ENCODE measurements at regions not wholly inside any gene's neighbourhood (a gene's known extent, or its start where the extent isn't known, plus 50 kb on each side); places are given as distances from the start of the nearest gene placed in this dataset.

DNA sequence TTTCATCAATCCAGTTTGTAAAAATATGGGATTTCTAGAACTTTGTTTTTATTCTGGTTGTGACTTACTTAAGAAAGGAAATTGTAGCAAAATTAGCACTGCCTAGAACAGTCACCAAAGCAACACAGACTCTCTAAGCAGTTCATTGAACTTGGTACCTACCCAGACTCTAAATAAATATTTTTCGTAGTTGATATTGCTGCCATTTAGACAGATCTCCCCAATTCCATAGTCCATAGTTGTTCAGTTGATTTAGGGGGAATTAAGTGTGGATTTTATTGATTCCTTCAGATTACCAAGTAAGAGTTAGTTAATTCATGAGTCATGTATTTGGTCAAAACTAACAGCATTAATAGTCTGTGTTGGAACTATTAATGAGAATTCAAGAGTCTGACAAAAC is 822.5 kb downstream of the DHX35 start:
- H3K27ac ChIP-seq (ENCODE audit: low read depth, low read length), result no peak overlapping the region
- CTCF ChIA-PET, result no interaction called here
- POLR2A ChIA-PET, result no interaction called here
- H3K9me3 ChIP-seq (ENCODE audit: low read length), result no peaks in the 10 kb centered on the region
- DNase-seq, result no peak
- Mint-ChIP-seq H3K4me3 (no peak overlapping the region), H3K9me3 (peaks cover 0 to 20% (median 5%) of the 10 kb centered on the region in 5 donors), H3K4me1 (no peaks in the 10 kb centered on the region), H3K27ac (no peak overlapping the region), H3K36me3 (peaks cover 0 to under 1% (median 0%) of the 10 kb centered on the region in 3 donors), H3K27me3 (no peaks in the 10 kb centered on the region)
- no peaks in the 10 kb centered on the region for H3K36me3 ChIP-seq (ENCODE audit: insufficient read depth, low read length)
- H3K4me3 ChIP-seq (ENCODE audit: low read length), result no peak overlapping the region
- no peaks in the 10 kb centered on the region for H3K4me1 ChIP-seq (ENCODE audit: insufficient read depth, low read length)
- no peaks in the 10 kb centered on the region for H3K27me3 ChIP-seq (ENCODE audit: insufficient read depth, low read length, poor library complexity, severe bottlenecking)

DNA sequence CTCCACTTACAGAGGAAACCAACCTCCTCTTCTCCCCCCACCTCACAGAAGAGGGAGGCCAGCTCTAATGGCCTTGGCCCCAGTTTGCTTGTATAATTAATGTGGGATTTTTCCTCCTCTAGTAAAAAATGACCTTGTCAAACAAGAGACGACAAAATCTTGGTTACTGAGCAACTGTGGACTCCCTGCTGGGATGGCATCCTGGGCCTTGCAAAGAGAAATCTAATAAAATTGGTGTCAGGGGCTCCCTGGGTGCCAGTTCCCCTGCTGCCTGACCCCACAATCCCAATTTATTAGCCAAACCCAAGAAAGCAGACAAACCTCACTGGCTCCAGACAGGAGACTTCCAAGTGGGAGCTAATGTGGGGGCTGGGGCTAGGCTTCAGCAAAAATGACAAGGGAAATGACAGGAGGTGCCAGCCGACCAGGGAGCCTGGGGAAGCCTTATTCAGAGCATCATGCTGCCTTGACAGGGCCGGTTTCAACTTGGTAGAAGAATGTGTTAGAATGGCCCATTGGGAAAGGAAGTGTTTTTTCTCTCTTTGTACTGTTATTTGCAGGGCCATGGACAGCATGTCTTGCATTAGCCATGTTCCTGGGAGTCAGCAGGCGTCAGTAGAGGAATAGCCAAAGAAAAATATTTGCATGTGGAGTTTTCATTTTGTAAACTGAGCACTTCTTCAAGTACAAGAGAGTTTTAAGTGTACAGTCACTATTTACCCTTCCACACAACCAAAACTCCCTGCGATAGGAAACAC is 816.9 kb downstream of the DHX35 start:
- Mint-ChIP-seq H3K4me3 (no peak overlapping the region), H3K4me1 (no peaks in the 10 kb centered on the region), H3K9me3 (peaks cover 1 to 13% (median 6%) of the 10 kb centered on the region in 5 donors), H3K36me3 (peaks cover 0 to 4% (median 0%) of the 10 kb centered on the region in 3 donors), H3K27me3 (no peaks in the 10 kb centered on the region), H3K27ac (no peak overlapping the region)
- Histone ChIP-seq H3K9me3 (ENCODE audit: low read length) (no peaks in the 10 kb centered on the region), H3K36me3 (ENCODE audit: insufficient read depth, low read length) (no peaks in the 10 kb centered on the region), H3K4me3 (ENCODE audit: low read length) (no peak overlapping the region), H3K27ac (ENCODE audit: low read depth, low read length) (no peak overlapping the region), H3K27me3 (ENCODE audit: insufficient read depth, low read length, poor library complexity, severe bottlenecking) (no peaks in the 10 kb centered on the region), H3K4me1 (ENCODE audit: insufficient read depth, low read length) (no peaks in the 10 kb centered on the region)
- no peak for DNase-seq
- CTCF ChIA-PET, result no interaction called here
- POLR2A ChIA-PET, result no interaction called here

DNA sequence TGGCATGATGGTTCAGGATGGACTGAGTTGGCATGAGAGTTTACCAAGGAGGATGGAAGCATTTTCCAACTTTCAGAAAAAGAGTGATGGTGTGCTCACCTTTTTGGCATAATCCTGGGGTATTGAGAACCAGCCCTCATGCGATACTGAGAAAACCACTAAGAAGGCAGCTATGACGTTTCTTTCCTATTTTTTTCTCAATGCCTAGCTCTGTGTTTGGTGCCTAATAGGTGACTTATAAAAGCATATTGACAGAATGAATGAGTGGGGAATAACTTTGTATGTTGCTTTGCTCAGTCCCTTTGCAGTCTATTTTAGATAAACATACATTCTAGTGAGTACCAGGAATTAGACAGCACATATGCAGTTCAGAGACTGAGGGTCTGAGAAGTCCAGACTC is 816.3 kb downstream of the DHX35 start:
- no peak overlapping the region for H3K4me3 Mint-ChIP-seq
- peaks cover 0 to 4% (median 0%) of the 10 kb centered on the region in 3 donors for H3K36me3 Mint-ChIP-seq

DNA sequence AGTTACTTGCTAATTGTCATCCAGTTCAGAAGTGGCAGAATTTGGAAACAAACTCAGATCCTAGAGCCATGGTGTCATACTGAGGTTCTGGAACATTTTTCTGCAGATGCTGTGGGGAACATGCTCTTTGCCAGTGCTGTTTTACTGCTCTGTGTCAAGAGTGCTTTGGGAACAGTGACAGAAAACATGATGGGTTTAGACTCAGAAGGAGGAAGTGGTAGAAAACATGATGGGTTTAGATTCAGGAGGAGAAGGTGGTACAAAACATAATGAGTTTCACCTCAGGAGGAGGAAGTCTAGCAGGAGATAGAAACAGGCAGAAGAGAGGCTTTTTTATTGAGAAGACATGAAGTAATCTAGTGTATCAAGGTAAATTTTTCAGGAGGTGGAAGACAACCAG is 815.5 kb downstream of the DHX35 start:
- CTCF ChIA-PET, result no interaction called here
- no peak overlapping the region for H3K4me3 ChIP-seq (ENCODE audit: low read length)
- H3K27me3 Mint-ChIP-seq, result no peaks in the 10 kb centered on the region
- H3K36me3 Mint-ChIP-seq, result peaks cover 0 to 4% (median 0%) of the 10 kb centered on the region in 3 donors
- no peak overlapping the region for H3K4me3 Mint-ChIP-seq
- H3K9me3 Mint-ChIP-seq, result peaks cover 0 to 13% (median 6%) of the 10 kb centered on the region in 5 donors
- H3K4me1 Mint-ChIP-seq, result no peaks in the 10 kb centered on the region
- H3K27ac Mint-ChIP-seq, result no peak overlapping the region
- H3K4me1 ChIP-seq (ENCODE audit: insufficient read depth, low read length), result no peaks in the 10 kb centered on the region
- H3K36me3 ChIP-seq (ENCODE audit: insufficient read depth, low read length), result no peaks in the 10 kb centered on the region
- no peak overlapping the region for H3K27ac ChIP-seq (ENCODE audit: low read depth, low read length)
- H3K9me3 ChIP-seq (ENCODE audit: low read length), result no peaks in the 10 kb centered on the region
- POLR2A ChIA-PET, result no interaction called here
- H3K27me3 ChIP-seq (ENCODE audit: insufficient read depth, low read length, poor library complexity, severe bottlenecking), result no peaks in the 10 kb centered on the region
- no peak for DNase-seq

More for the DNA sequence above, 816.3 kb downstream of the DHX35 start:
- POLR2A ChIA-PET, result no interaction called here
- Histone ChIP-seq H3K9me3 (ENCODE audit: low read length) (no peaks in the 10 kb centered on the region), H3K4me3 (ENCODE audit: low read length) (no peak overlapping the region), H3K36me3 (ENCODE audit: insufficient read depth, low read length) (no peaks in the 10 kb centered on the region), H3K27me3 (ENCODE audit: insufficient read depth, low read length, poor library complexity, severe bottlenecking) (no peaks in the 10 kb centered on the region), H3K27ac (ENCODE audit: low read depth, low read length) (no peak overlapping the region), H3K4me1 (ENCODE audit: insufficient read depth, low read length) (no peaks in the 10 kb centered on the region)
- Mint-ChIP-seq H3K9me3 (peaks cover 0 to 13% (median 6%) of the 10 kb centered on the region in 5 donors), H3K4me1 (no peaks in the 10 kb centered on the region), H3K27ac (no peak overlapping the region), H3K27me3 (no peaks in the 10 kb centered on the region)
- CTCF ChIA-PET, result no interaction called here
- no peak for DNase-seq

DNA sequence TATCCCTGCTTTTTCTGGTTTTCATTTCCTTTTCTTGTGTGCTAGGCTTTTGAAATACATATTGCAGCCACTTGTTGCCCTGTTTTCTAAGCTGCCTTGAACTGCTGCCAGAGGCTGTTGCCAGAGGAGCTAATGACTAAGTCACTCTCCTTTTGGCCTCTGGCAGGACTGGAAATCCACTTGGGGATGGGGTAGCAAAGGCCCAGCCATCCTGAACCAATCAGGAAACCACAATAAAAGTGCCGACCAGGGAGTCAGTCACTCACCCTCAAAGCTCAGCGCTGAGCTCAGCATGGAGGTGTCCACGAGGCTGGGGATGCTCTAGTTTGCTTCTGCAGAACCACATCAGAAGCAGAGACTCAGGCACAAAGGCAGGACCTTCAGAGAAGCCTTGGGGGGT is 813.0 kb downstream of the DHX35 start:
- Histone ChIP-seq H3K27ac (ENCODE audit: low read depth, low read length) (no peak overlapping the region), H3K9me3 (ENCODE audit: low read length) (no peaks in the 10 kb centered on the region), H3K4me3 (ENCODE audit: low read length) (no peak overlapping the region), H3K4me1 (ENCODE audit: insufficient read depth, low read length) (no peaks in the 10 kb centered on the region), H3K36me3 (ENCODE audit: insufficient read depth, low read length) (no peaks in the 10 kb centered on the region), H3K27me3 (ENCODE audit: insufficient read depth, low read length, poor library complexity, severe bottlenecking) (no peaks in the 10 kb centered on the region)
- no peak for DNase-seq
- Mint-ChIP-seq H3K9me3 (peaks cover 4 to 20% (median 10%) of the 10 kb centered on the region in 5 donors), H3K36me3 (peaks cover 0 to 16% (median 1%) of the 10 kb centered on the region in 3 donors), H3K27me3 (no peaks in the 10 kb centered on the region), H3K4me1 (no peaks in the 10 kb centered on the region), H3K4me3 (no peak overlapping the region), H3K27ac (no peak overlapping the region)
- POLR2A ChIA-PET, result no interaction called here
- CTCF ChIA-PET, result no interaction called here

DNA sequence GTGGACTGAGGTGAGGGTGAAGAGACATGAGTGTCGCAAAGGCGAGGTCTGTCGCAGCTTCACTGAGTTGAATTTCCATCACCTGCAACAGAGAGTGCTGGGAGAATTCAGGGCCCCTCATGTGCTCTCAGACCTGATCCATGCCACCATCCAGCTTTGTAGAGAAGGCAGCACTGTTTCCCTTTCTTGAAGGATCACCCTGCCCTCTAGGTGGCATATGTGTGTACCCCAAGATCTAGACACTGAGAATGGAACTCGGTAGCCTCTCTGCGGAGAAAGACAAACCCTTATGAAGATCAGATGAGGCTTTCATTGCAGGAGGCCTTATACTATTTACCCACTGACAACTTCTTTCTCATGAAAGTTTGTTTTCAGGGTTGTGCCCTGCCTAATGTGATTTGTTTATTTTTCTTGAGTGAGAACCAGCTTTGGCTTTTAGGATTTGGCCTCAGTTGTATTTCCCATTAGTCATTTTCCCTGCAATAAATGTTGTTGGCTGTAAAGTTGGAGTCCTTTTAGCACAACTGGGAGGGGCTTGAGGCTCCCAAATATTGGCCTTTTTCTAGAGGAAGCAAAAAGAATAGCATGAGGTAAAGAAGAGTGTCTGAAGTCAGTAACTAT is 811.3 kb downstream of the DHX35 start:
- Mint-ChIP-seq H3K9me3 (peaks cover 1 to 24% (median 15%) of the 10 kb centered on the region in 5 donors), H3K27me3 (no peaks in the 10 kb centered on the region), H3K27ac (no peak overlapping the region), H3K4me3 (no peak overlapping the region), H3K4me1 (no peaks in the 10 kb centered on the region), H3K36me3 (peaks cover 0 to 12% (median 1%) of the 10 kb centered on the region in 3 donors)
- ChIA-PET POLR2A (no interaction called here), CTCF (no interaction called here)
- no peaks in the 10 kb centered on the region for H3K9me3 ChIP-seq (ENCODE audit: low read length)
- H3K4me3 ChIP-seq (ENCODE audit: low read length), result no peak overlapping the region
- H3K4me1 ChIP-seq (ENCODE audit: insufficient read depth, low read length), result no peaks in the 10 kb centered on the region
- H3K27me3 ChIP-seq (ENCODE audit: insufficient read depth, low read length, poor library complexity, severe bottlenecking), result no peaks in the 10 kb centered on the region
- no peaks in the 10 kb centered on the region for H3K36me3 ChIP-seq (ENCODE audit: insufficient read depth, low read length)
- DNase-seq, result no peak
- H3K27ac ChIP-seq (ENCODE audit: low read depth, low read length), result no peak overlapping the region

DNA sequence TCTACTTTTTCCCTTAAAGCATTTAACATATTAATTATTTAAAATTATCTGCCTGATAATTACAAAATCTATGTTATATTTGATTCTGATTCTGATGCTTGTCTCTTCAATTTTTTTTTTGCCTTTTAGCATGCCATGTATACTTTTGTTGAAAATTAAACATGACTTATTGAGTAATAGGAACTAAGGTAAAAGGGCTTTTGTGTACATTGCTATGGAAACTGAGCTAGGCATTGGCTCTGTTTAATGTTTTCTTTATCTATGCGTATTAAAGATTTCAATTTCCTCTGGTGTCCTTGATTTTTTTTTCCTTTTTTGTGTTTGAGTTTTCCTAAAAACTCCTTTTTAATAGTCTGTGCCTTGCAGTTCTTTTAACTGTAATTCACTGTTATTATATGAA is 805.2 kb downstream of the DHX35 start:
- Mint-ChIP-seq H3K4me1 (no peaks in the 10 kb centered on the region), H3K4me3 (no peak overlapping the region), H3K9me3 (peaks cover 1 to 34% (median 23%) of the 10 kb centered on the region in 5 donors), H3K27ac (no peak overlapping the region), H3K27me3 (no peaks in the 10 kb centered on the region), H3K36me3 (peaks cover 0 to 15% (median 1%) of the 10 kb centered on the region in 3 donors)
- H3K27me3 ChIP-seq (ENCODE audit: insufficient read depth, low read length, poor library complexity, severe bottlenecking), result no peaks in the 10 kb centered on the region
- H3K4me3 ChIP-seq (ENCODE audit: low read length), result no peak overlapping the region
- CTCF ChIA-PET, result no interaction called here
- H3K4me1 ChIP-seq (ENCODE audit: insufficient read depth, low read length), result no peaks in the 10 kb centered on the region
- no peak overlapping the region for H3K27ac ChIP-seq (ENCODE audit: low read depth, low read length)
- no peak for DNase-seq
- no peaks in the 10 kb centered on the region for H3K36me3 ChIP-seq (ENCODE audit: insufficient read depth, low read length)
- POLR2A ChIA-PET, result no interaction called here
- no peaks in the 10 kb centered on the region for H3K9me3 ChIP-seq (ENCODE audit: low read length)

DNA sequence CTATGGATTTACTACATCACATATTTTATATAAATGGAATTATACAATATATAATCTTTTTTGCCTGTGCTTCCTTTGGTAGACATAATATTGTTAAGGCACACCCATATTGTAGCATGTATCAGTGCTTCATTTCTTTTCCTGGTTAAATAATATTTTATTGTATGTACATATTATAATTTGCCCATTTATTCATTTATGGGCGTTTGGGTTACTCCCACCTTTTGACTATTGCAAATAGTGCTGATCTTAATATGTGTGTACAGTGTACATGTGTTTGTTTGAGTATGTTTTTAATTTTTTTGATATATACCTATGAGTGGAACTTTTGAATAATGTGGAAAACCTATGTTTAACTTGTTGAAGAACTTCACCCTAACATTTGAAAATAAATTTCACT is 804.2 kb downstream of the DHX35 start:
- H3K9me3 Mint-ChIP-seq, result peaks cover 4 to 30% (median 19%) of the 10 kb centered on the region in 5 donors
- H3K27me3 Mint-ChIP-seq, result peaks cover 0 to under 1% of the 10 kb centered on the region in 2 donors
- no peak overlapping the region for H3K4me3 Mint-ChIP-seq
- Histone ChIP-seq H3K4me1 (ENCODE audit: insufficient read depth, low read length) (no peaks in the 10 kb centered on the region), H3K9me3 (ENCODE audit: low read length) (no peaks in the 10 kb centered on the region), H3K27ac (ENCODE audit: low read depth, low read length) (no peak overlapping the region), H3K36me3 (ENCODE audit: insufficient read depth, low read length) (no peaks in the 10 kb centered on the region), H3K27me3 (ENCODE audit: insufficient read depth, low read length, poor library complexity, severe bottlenecking) (no peaks in the 10 kb centered on the region), H3K4me3 (ENCODE audit: low read length) (no peak overlapping the region)
- no peak overlapping the region for H3K27ac Mint-ChIP-seq
- no peak for DNase-seq
- no peaks in the 10 kb centered on the region for H3K4me1 Mint-ChIP-seq
- ChIA-PET CTCF (no interaction called here), POLR2A (no interaction called here)
- H3K36me3 Mint-ChIP-seq, result peaks cover 0 to 11% (median 0%) of the 10 kb centered on the region in 3 donors
